GM12878 (cell line): ENCODE measurements at regions not wholly inside any gene's neighbourhood (a gene's known extent, or its start where the extent isn't known, plus 50 kb on each side); places are given as distances from the start of the nearest gene placed in this dataset.

Experiments used
- CREM ChIP-seq: IDR thresholded peaks from 2 replicates; pipeline ENCODE4 v1.6.1; 2014; ENCODE audit warnings: antibody characterized with exemption, low read depth
- EZH2 ChIP-seq: IDR thresholded peaks from 2 replicates; pipeline ENCODE4 v1.6.1; 2012; ENCODE audit warnings: low read depth, mild to moderate bottlenecking, control low read depth, inconsistent platforms, low read length, borderline replicate concordance; ENCODE audit not compliant: control insufficient read depth
- NBN ChIP-seq: fragments of 450-650 bp; IDR thresholded peaks from 2 replicates; pipeline ENCODE4 v1.6.1; 2016
- NRF1 ChIP-seq: conservative IDR thresholded peaks from 2 replicates; pipeline ENCODE4 v1.6.1; 2011; ENCODE audit warnings: mild to moderate bottlenecking, low read depth, low read length, improper control_type of control experiment
- TAF1 ChIP-seq: IDR thresholded peaks from 2 replicates; pipeline ENCODE4 v1.6.1; 2011; ENCODE audit warnings: mild to moderate bottlenecking, low read depth, low read length, borderline replicate concordance
- TF ChIP-seq, protein P1 (sequence below): IDR thresholded peaks from 2 replicates; pipeline ENCODE4 v1.6.1; 2011; ENCODE audit warnings: low read depth, low read length, improper control_type of control experiment, borderline replicate concordance

- TF ChIP-seq CREM (no peak), EZH2 (no peak), NRF1 (no peak), NBN (no peak), TAF1 (no peak)
- TF ChIP-seq, protein P1, sequence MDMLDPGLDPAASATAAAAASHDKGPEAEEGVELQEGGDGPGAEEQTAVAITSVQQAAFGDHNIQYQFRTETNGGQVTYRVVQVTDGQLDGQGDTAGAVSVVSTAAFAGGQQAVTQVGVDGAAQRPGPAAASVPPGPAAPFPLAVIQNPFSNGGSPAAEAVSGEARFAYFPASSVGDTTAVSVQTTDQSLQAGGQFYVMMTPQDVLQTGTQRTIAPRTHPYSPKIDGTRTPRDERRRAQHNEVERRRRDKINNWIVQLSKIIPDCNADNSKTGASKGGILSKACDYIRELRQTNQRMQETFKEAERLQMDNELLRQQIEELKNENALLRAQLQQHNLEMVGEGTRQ: no peak
These were observed 186.8 kb downstream of the CDH26 start for GRCh38 chr20:60144974-60145527.
